Activated naive CD4-positive, alpha-beta T cell treated with Interleukin-2 at 50 U/mL for 16 hours (primary cell): ENCODE measurements at regions not wholly inside any gene's neighbourhood (a gene's known extent, or its start where the extent isn't known, plus 50 kb on each side); places are given as distances from the start of the nearest gene placed in this dataset.

ENCODE experiments used
- DNase-seq: peaks from one replicate; pipeline ENCODE4 v3.0.0-alpha.2; 2020

- no peak for DNase-seq
Measured at GRCh38 chrX:128165884-128166408, 113.7 kb upstream of the ACTRT1 start.

GRCh38 chrX:128156204-128156603 lies 104.0 kb upstream of the ACTRT1 start:
- no peak for DNase-seq

GRCh38 chrX:128142745-128143144 lies 90.5 kb upstream of the ACTRT1 start:
- DNase-seq = no peak

- no peak for DNase-seq
Measured at GRCh38 chrX:128106630-128107029, 54.4 kb upstream of the ACTRT1 start.

DNA sequence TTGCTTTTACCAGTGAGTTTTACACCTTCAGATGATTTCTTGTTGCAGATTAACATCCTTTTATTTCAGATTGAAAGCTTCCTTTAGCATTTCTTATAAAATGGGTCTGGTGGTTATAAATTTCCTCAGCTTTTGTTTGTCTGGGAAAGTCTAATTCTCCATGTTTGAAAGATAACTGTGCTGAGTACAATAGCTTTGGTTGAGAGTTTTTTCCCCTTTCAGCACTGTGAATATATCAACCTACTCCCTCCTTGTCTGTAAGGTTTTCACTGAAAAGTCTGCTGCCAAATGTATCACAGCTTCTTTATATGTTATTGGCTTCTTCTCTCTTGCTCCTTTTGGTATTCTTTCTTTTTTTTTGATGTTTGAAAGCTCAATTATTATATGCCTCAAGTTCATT lies 53.5 kb upstream of the ACTRT1 start:
- DNase-seq = no peak
